ENCODE measurements at regions not wholly inside any gene's neighbourhood (a gene's known extent, or its start where the extent isn't known, plus 50 kb on each side); places are given as distances from the start of the nearest gene placed in this dataset.
"Not testable (repeated sequence)": the region's sequence is repeated elsewhere in the genome, so short reads cannot be mapped to it uniquely, and the experiment has no call there.

DNA sequence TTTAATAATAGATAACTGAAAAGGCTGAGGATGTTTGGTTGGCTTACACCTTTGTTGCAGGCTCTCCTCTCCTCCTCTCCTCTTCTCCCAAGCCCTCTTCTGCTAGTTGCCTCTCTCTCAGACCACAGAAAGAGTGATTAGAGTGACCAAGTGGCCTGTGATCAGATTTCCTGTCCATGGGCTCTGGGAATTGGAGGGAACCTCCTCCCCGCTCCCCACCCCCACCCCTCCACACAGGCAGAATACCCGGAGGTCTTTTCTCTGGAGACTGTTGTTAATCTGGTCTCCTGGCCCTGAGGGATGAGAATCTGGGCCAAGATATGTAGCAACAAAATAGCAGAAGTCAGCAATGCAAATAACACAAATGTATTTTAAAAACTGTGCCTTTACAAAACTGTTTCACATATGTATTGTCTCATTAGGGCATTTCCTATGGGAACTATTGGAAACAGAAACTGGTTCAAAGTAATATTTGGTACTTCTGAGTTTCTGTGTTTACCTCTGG lies 361.3 kb downstream of the NR2F1-AS1 start:
- Mint-ChIP-seq H3K27me3 (ENCODE audit: low read depth in 3 of 3) (peaks cover 0 to 3% (median 0%) of the 10 kb centered on the region in 3 donors), H3K9me3 (peaks cover 0 to 4% (median 0%) of the 10 kb centered on the region in 6 donors), H3K36me3 (no peaks in the 10 kb centered on the region), H3K4me1 (no peaks in the 10 kb centered on the region), H3K27ac (no peak overlapping the region), H3K4me3 (no peak overlapping the region)
- DNase-seq = no peak

- not testable (repeated sequence) for DNase-seq; H3K27ac Mint-ChIP-seq; H3K4me3 Mint-ChIP-seq; H3K27me3 Mint-ChIP-seq (ENCODE audit: low read depth in 3 of 3); H3K4me1 Mint-ChIP-seq; H3K36me3 Mint-ChIP-seq
- H3K9me3 Mint-ChIP-seq = peaks cover 0 to 17% (median 8%) of the 10 kb centered on the region in 6 donors
These were observed 367.8 kb downstream of the NR2F1-AS1 start for GRCh38 chr5:93213111-93213794.

GRCh38 chr5:93209476-93209875 lies 371.5 kb downstream of the NR2F1-AS1 start:
- Mint-ChIP-seq H3K4me1 (no peaks in the 10 kb centered on the region), H3K36me3 (no peaks in the 10 kb centered on the region), H3K27me3 (ENCODE audit: low read depth in 3 of 3) (peaks cover 0 to 1% (median 0%) of the 10 kb centered on the region in 3 donors), H3K4me3 (no peak overlapping the region), H3K9me3 (peaks cover 0 to 43% (median 12%) of the 10 kb centered on the region in 6 donors), H3K27ac (no peak overlapping the region)
- DNase-seq = no peak

- peaks cover 0 to 1% (median 0%) of the 10 kb centered on the region in 3 donors for H3K27me3 Mint-ChIP-seq (ENCODE audit: low read depth in 3 of 3)
- no peaks in the 10 kb centered on the region for H3K36me3 Mint-ChIP-seq
- H3K27ac Mint-ChIP-seq = no peak overlapping the region
- H3K4me1 Mint-ChIP-seq = no peaks in the 10 kb centered on the region
- H3K9me3 Mint-ChIP-seq = peaks cover under 1 to 48% (median 14%) of the 10 kb centered on the region in 6 donors
- no peak overlapping the region for H3K4me3 Mint-ChIP-seq
- DNase-seq = no peak
These were observed 372.8 kb downstream of the NR2F1-AS1 start for GRCh38 chr5:93208141-93208751.

DNA sequence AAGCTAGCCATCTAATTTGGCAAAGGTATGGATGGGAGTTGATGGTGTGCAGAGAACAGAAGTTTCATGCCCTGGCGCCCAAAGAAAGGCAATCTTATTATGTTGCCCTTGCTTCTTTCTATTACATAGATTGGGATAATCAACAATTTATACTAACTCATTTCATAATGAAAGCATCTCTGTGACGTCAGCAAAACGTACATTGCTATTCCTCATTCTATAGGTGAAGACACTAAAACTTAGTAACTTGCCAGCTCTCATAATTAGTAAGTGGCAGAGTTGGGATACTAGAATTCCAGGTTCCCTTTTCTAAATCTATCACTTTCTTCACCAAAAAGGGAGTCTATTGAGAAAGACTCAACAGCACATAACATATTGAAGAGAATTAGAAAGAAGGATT lies 374.8 kb downstream of the NR2F1-AS1 start:
- Mint-ChIP-seq H3K9me3 (peaks cover 8 to 62% (median 16%) of the 10 kb centered on the region in 6 donors), H3K36me3 (no peaks in the 10 kb centered on the region), H3K4me1 (no peaks in the 10 kb centered on the region), H3K27me3 (ENCODE audit: low read depth in 3 of 3) (peaks cover 0 to 1% (median 0%) of the 10 kb centered on the region in 3 donors), H3K4me3 (no peak overlapping the region), H3K27ac (no peak overlapping the region)
- DNase-seq = no peak

DNA sequence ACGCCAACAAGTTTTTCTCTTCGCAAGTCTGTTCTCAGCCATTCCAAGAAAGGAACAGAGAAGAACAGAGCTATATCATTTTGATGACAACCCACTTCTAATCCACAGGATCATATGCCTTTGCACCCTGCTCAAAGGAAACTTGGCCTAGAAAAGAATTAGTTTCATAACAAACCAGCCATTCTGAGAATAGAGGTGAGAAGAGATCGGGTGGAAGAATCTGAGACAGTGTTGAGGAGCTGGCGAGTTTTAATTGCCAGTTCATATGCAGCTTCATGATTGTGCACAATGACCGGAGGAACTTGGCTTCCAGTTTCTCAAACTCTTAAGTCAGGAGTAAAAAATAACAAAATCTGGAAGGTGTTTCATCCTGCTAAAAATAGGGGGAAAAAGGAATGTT lies 380.0 kb downstream of the NR2F1-AS1 start:
- Mint-ChIP-seq H3K4me3 (no peak overlapping the region), H3K27me3 (ENCODE audit: low read depth in 3 of 3) (peaks cover 0 to 1% (median 0%) of the 10 kb centered on the region in 3 donors), H3K9me3 (peaks cover 4 to 44% (median 11%) of the 10 kb centered on the region in 6 donors), H3K4me1 (no peaks in the 10 kb centered on the region), H3K27ac (no peak overlapping the region), H3K36me3 (no peaks in the 10 kb centered on the region)
- DNase-seq = no peak

- Mint-ChIP-seq H3K9me3 (peaks cover 0 to 34% (median 7%) of the 10 kb centered on the region in 6 donors), H3K4me3 (no peak overlapping the region), H3K36me3 (no peaks in the 10 kb centered on the region), H3K4me1 (no peaks in the 10 kb centered on the region), H3K27ac (no peak overlapping the region), H3K27me3 (ENCODE audit: low read depth in 3 of 3) (no peaks in the 10 kb centered on the region)
- no peak for DNase-seq
These were observed 384.0 kb downstream of the NR2F1-AS1 start for GRCh38 chr5:93196986-93197385.

- H3K27ac Mint-ChIP-seq = no peak overlapping the region
- H3K36me3 Mint-ChIP-seq = no peaks in the 10 kb centered on the region
- no peaks in the 10 kb centered on the region for H3K27me3 Mint-ChIP-seq (ENCODE audit: low read depth in 3 of 3)
- H3K4me1 Mint-ChIP-seq = no peaks in the 10 kb centered on the region
- H3K9me3 Mint-ChIP-seq = peaks cover 0 to 27% (median 6%) of the 10 kb centered on the region in 6 donors
- no peak overlapping the region for H3K4me3 Mint-ChIP-seq
- DNase-seq = no peak
These were observed 387.3 kb downstream of the NR2F1-AS1 start for GRCh38 chr5:93193431-93194347.

- DNase-seq = no peak
- Mint-ChIP-seq H3K27ac (no peak overlapping the region), H3K36me3 (no peaks in the 10 kb centered on the region), H3K27me3 (ENCODE audit: low read depth in 3 of 3) (no peaks in the 10 kb centered on the region), H3K9me3 (peaks cover 0 to 28% (median 7%) of the 10 kb centered on the region in 6 donors), H3K4me3 (no peak overlapping the region), H3K4me1 (no peaks in the 10 kb centered on the region)
These were observed 388.3 kb downstream of the NR2F1-AS1 start for GRCh38 chr5:93192683-93193082.

DNA sequence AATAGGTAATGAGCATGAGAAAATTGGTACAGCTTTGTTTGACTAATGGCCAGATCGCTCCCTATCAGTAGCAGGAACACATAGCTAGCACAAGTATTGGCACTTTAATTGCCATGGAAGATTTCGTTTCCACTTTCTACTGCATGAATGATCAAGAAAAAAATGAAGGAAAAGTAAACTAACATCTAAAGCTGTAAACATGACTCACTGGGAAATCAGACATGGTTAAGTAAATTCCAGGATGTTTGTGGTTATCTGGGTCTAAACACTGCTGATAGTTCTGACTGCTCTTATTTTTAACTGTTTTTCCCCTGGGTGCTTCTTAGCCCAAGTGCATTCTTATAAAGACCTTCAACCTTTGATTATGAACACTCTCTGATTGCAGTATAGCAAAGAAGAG lies 388.9 kb downstream of the NR2F1-AS1 start:
- no peak overlapping the region for H3K4me3 Mint-ChIP-seq

DNA sequence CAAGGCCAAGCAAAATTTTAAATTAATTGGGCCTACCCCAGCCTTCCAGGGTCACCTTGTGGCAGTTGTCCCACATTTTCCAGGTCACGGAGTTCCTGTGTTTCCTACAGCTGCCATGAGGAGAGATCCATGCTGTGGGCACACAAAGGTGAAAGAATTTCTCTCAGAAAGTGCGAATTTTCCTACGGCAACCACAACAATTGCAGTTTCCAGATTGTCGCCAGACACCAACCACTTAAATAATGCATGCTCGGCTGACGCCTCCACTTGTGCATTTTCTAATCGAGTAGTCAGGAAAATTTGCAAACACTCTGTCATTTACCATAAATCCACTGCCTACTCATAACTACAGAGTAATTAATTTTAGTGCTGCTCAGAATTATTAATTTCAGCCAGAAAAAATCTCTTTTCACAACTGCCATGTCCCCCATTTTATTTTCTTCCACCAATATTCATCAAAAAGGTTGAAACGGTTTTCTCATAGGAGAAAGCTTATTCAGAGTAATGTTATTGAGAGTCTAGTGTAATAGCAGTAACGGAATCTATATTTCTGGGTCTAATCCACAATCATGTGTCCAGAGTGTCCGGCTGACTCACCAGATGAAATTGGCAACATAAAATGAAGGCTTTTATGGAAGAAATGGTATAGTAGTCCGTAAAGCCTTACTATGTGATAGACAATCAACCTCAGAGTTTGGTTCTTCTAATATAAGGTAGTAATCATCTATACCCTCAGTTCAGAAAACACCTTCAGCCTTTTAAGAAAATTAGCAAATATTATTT lies 389.8 kb downstream of the NR2F1-AS1 start:
- H3K4me3 Mint-ChIP-seq = no peak overlapping the region
- H3K4me1 Mint-ChIP-seq = no peaks in the 10 kb centered on the region
- peaks cover 0 to 30% (median 6%) of the 10 kb centered on the region in 6 donors for H3K9me3 Mint-ChIP-seq
- no peaks in the 10 kb centered on the region for H3K36me3 Mint-ChIP-seq
- H3K27ac Mint-ChIP-seq = no peak overlapping the region
- no peaks in the 10 kb centered on the region for H3K27me3 Mint-ChIP-seq (ENCODE audit: low read depth in 3 of 3)
- no peak for DNase-seq

More for the DNA sequence above, 388.9 kb downstream of the NR2F1-AS1 start:
- Mint-ChIP-seq H3K36me3 (no peaks in the 10 kb centered on the region), H3K4me1 (no peaks in the 10 kb centered on the region), H3K9me3 (peaks cover 0 to 28% (median 7%) of the 10 kb centered on the region in 6 donors), H3K27me3 (ENCODE audit: low read depth in 3 of 3) (no peaks in the 10 kb centered on the region), H3K27ac (no peak overlapping the region)
- no peak for DNase-seq

GRCh38 chr5:93189707-93190120 lies 391.3 kb downstream of the NR2F1-AS1 start:
- no peak for DNase-seq
- no peak overlapping the region for H3K4me3 Mint-ChIP-seq
- no peaks in the 10 kb centered on the region for H3K4me1 Mint-ChIP-seq
- H3K36me3 Mint-ChIP-seq = no peaks in the 10 kb centered on the region
- no peaks in the 10 kb centered on the region for H3K27me3 Mint-ChIP-seq (ENCODE audit: low read depth in 3 of 3)
- H3K27ac Mint-ChIP-seq = no peak overlapping the region
- peaks cover 0 to 35% (median 7%) of the 10 kb centered on the region in 6 donors for H3K9me3 Mint-ChIP-seq

DNA sequence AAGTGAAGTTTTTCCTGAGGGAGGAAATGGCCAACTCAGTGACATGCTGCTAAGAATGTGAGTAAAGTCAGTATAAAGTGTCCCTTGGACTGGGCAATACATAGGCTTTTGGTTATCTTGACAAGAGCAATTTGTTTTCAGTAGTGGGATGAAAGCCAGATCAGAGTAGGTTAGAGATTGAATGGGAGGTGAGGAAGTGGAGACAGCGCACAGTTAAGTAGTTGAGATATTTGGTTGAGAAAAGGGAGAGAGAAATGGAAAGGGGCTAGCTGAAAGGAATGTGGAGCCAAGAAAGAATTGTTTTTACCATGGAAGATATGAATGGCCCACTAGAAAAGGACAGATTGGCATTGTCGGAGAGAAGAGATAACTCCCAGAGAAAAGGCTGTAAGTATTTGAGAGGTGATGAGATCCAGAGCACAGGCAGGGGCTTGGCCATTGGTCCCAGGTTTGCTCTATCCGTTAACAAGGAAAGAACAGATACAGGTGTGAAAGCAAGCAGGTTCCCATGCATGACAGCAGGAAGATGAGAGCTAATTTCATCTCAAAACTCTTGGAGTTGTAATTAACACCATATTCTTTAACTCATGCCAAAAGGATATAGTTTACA lies 392.0 kb downstream of the NR2F1-AS1 start:
- Mint-ChIP-seq H3K27ac (no peak overlapping the region), H3K4me1 (no peaks in the 10 kb centered on the region), H3K4me3 (no peak overlapping the region), H3K27me3 (ENCODE audit: low read depth in 3 of 3) (no peaks in the 10 kb centered on the region), H3K36me3 (no peaks in the 10 kb centered on the region), H3K9me3 (peaks cover 0 to 28% (median 6%) of the 10 kb centered on the region in 6 donors)
- DNase-seq = no peak

All from immature natural killer cell (primary cell).